ENCODE measurements at regions not wholly inside any gene's neighbourhood (a gene's known extent, or its start where the extent isn't known, plus 50 kb on each side); places are given as distances from the start of the nearest gene placed in this dataset.

- TF ChIP-seq TAF1 (IDR thresholded peaks at IDR 0.05; ENCODE audit: borderline replicate concordance, insufficient read depth, low read length) (no peak), FOXP2 (optimal IDR thresholded peaks at IDR 0.05; ENCODE audit: borderline replicate concordance, extremely low read depth, extremely low read length, insufficient read depth) (no peak), REST (IDR thresholded peaks at IDR 0.05; ENCODE audit: insufficient read depth in 1 of 2, low read depth in 2 of 2, low read length in 2 of 2) (no peak)
Observed at GRCh38 chr1:195327361-195327760, 1280.9 kb downstream of the KCNT2 start.

DNA sequence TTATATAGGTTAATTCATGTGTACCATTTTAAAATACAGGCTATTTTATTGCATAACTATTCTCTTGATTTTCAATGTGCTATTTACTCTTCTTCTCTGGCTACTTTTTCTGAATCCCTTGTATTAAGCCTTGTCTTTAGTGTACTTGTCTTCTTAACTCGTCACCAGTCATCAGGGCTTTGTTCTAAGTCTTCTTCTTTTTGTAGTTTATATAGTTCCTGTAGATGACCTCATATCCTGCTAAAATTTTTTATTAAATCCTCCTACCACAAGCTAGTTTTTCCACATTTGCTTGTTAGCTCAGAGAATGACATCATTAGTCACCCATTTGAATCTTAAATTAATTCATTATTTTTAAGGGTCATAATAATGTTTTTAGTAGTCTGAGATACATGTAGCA, 1281.9 kb downstream of the KCNT2 start:
- TF ChIP-seq SIN3A (IDR thresholded peaks at IDR 0.05; ENCODE audit: borderline replicate concordance, insufficient read depth, low read length) (no peak), FOXP2 (optimal IDR thresholded peaks at IDR 0.05; ENCODE audit: borderline replicate concordance, extremely low read depth, extremely low read length, insufficient read depth) (no peak), TAF1 (IDR thresholded peaks at IDR 0.05; ENCODE audit: borderline replicate concordance, insufficient read depth, low read length) (no peak), REST (IDR thresholded peaks at IDR 0.05; ENCODE audit: insufficient read depth in 1 of 2, low read depth in 2 of 2, low read length in 2 of 2) (no peak), POLR2AphosphoS5 (IDR thresholded peaks at IDR 0.05; ENCODE audit: low read depth, low read length) (no peak)

- no peak for TF ChIP-seq FOXP2 (optimal IDR thresholded peaks at IDR 0.05; ENCODE audit: borderline replicate concordance, extremely low read depth, extremely low read length, insufficient read depth)
- no peak for TF ChIP-seq TAF1 (IDR thresholded peaks at IDR 0.05; ENCODE audit: borderline replicate concordance, insufficient read depth, low read length)
- no peak for TF ChIP-seq POLR2AphosphoS5 (IDR thresholded peaks at IDR 0.05; ENCODE audit: low read depth, low read length)
- TF ChIP-seq SIN3A (IDR thresholded peaks at IDR 0.05; ENCODE audit: borderline replicate concordance, insufficient read depth, low read length) = no peak
- no peak for TF ChIP-seq REST (IDR thresholded peaks at IDR 0.05; ENCODE audit: insufficient read depth in 1 of 2, low read depth in 2 of 2, low read length in 2 of 2)
Observed at GRCh38 chr1:195325181-195325580, 1283.1 kb downstream of the KCNT2 start.

GRCh38 chr1:195306281-195306680, 1302.0 kb downstream of the KCNT2 start:
- TF ChIP-seq REST (IDR thresholded peaks at IDR 0.05; ENCODE audit: insufficient read depth in 1 of 2, low read depth in 2 of 2, low read length in 2 of 2) = no peak
- no peak for TF ChIP-seq POLR2AphosphoS5 (IDR thresholded peaks at IDR 0.05; ENCODE audit: low read depth, low read length)
- no peak for TF ChIP-seq FOXP2 (optimal IDR thresholded peaks at IDR 0.05; ENCODE audit: borderline replicate concordance, extremely low read depth, extremely low read length, insufficient read depth)
- no peak for TF ChIP-seq SIN3A (IDR thresholded peaks at IDR 0.05; ENCODE audit: borderline replicate concordance, insufficient read depth, low read length)
- TF ChIP-seq TAF1 (IDR thresholded peaks at IDR 0.05; ENCODE audit: borderline replicate concordance, insufficient read depth, low read length) = no peak

DNA sequence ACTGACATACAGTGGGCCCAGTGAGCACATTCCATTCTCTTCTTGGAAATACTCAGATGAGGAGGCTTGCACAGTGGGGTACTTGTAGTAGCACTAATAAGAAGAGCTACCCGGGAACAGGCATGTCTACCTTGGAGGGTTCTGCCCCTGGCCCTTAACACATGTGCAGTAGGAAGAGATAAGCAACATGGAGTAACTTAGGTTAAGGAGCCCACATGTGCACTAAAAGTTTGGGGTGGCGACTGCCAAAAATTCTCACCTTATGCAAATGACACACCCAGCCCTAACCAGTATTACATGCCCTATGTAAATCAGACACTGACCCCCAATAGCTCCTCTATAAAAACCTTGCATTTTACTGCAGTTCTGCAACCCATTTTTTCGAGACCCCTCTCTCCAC, 1313.3 kb downstream of the KCNT2 start:
- no peak for TF ChIP-seq TAF1 (IDR thresholded peaks at IDR 0.05; ENCODE audit: borderline replicate concordance, insufficient read depth, low read length)
- no peak for TF ChIP-seq SIN3A (IDR thresholded peaks at IDR 0.05; ENCODE audit: borderline replicate concordance, insufficient read depth, low read length)
- TF ChIP-seq FOXP2 (optimal IDR thresholded peaks at IDR 0.05; ENCODE audit: borderline replicate concordance, extremely low read depth, extremely low read length, insufficient read depth) = no peak
- no peak for TF ChIP-seq POLR2AphosphoS5 (IDR thresholded peaks at IDR 0.05; ENCODE audit: low read depth, low read length)
- TF ChIP-seq REST (IDR thresholded peaks at IDR 0.05; ENCODE audit: insufficient read depth in 1 of 2, low read depth in 2 of 2, low read length in 2 of 2) = no peak
